ENCODE measurements at regions not wholly inside any gene's neighbourhood (a gene's known extent, or its start where the extent isn't known, plus 50 kb on each side); places are given as distances from the start of the nearest gene placed in this dataset.
"Not testable (repeated sequence)": the region's sequence is repeated elsewhere in the genome, so short reads cannot be mapped to it uniquely, and the experiment has no call there.

DNA sequence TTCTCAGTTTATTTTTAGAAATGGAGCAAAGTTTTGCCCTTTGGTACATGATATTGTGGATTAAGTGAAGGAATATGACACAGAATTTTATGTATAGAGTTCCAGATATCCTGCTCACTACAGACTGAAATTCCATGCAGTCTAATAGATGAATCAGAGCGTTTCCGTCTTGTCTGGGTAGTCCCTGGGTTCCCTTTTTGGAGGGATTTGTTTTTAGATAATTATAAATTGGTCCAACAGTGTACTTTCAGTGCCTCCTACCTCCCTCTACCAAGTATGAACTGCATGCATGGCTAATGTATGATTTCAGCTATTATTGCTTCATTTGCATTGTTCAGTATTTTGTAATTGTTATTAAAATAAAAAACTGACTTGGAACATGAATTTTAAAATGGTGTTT lies 74.4 kb downstream of the SEPTIN7 start:
- TF ChIP-seq POLR2A (IDR thresholded peaks at IDR 0.05), result no peak
- TF ChIP-seq, protein P1, sequence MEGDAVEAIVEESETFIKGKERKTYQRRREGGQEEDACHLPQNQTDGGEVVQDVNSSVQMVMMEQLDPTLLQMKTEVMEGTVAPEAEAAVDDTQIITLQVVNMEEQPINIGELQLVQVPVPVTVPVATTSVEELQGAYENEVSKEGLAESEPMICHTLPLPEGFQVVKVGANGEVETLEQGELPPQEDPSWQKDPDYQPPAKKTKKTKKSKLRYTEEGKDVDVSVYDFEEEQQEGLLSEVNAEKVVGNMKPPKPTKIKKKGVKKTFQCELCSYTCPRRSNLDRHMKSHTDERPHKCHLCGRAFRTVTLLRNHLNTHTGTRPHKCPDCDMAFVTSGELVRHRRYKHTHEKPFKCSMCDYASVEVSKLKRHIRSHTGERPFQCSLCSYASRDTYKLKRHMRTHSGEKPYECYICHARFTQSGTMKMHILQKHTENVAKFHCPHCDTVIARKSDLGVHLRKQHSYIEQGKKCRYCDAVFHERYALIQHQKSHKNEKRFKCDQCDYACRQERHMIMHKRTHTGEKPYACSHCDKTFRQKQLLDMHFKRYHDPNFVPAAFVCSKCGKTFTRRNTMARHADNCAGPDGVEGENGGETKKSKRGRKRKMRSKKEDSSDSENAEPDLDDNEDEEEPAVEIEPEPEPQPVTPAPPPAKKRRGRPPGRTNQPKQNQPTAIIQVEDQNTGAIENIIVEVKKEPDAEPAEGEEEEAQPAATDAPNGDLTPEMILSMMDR (IDR thresholded peaks at IDR 0.05), result no peak
- H3K36me3 ChIP-seq, result peaks cover 0 to 5% (median 1%) of the 10 kb centered on the region in 4 donors
- 61% methylated on average over 2 of the region's 2 CpGs for WGBS (ENCODE audit: insufficient coverage, low coverage, low lambda C conversion rate, missing lambda C conversion rate)
- no peak for DNase-seq
- peaks cover 0 to 16% (median 3%) of the 10 kb centered on the region in 4 donors for H3K4me1 ChIP-seq
- intact Hi-C loops (cut with DNase I), result no loop called here
- ATAC-seq, result no peak
- no peak overlapping the region for H3K4me3 ChIP-seq
- no peaks in the 10 kb centered on the region for H3K9me3 ChIP-seq
- no peak overlapping the region for H3K27ac ChIP-seq
- H3K27me3 ChIP-seq, result no peaks in the 10 kb centered on the region

DNA sequence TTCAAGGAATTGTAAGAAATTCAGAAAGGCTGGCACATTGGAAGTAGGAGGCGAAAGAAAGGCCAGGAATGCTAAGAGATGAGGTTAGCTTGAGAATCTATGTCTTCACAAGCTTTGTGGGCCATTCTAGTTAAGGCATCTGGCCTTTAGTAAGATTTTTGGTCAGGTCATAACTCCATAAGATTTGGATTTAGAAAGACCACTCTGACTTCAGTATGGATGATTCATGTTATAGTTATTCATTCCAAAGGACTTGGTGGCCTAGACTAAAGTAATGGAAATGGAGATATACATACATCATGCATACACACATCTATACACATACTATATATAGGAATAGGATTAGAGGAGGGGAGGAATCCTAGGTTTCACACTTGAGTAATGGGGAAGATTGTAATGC lies 77.5 kb downstream of the SEPTIN7 start:
- Histone ChIP-seq H3K4me1 (peaks cover 0 to 16% (median 3%) of the 10 kb centered on the region in 4 donors), H3K9me3 (no peaks in the 10 kb centered on the region), H3K36me3 (peaks cover 0 to 18% (median 0%) of the 10 kb centered on the region in 4 donors), H3K27ac (no peak overlapping the region), H3K4me3 (no peak overlapping the region), H3K27me3 (no peaks in the 10 kb centered on the region)
- 100% methylated on average over 1 of the region's 1 CpG for WGBS (ENCODE audit: insufficient coverage, low coverage, low lambda C conversion rate, missing lambda C conversion rate)
- DNase-seq, result no peak
- no peak for ATAC-seq
- intact Hi-C loops (cut with DNase I), result no loop called here
- TF ChIP-seq, protein P1 (IDR thresholded peaks at IDR 0.05), result no peak
- no peak for TF ChIP-seq POLR2A (IDR thresholded peaks at IDR 0.05)

DNA sequence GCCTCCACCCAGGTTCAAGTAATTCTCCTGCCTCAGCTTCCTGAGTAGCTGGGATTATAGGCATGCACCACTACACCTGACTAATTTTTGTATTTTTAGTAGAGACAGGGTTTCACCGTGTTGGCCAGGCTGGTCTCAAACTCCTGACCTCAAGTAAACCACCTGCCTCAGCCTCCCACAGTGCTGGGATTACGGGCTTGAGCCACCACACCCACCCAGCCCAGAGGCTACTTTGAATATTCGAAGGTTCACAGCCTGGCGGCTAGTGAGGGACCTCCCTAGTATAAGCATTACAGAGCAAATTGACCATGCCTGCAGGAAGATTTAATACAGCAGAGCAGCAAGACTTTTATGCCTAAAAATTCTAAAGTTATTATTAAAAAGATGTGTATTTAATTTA lies 86.6 kb downstream of the SEPTIN7 start:
- 96% methylated on average over 4 of the region's 4 CpGs for WGBS (ENCODE audit: insufficient coverage, low coverage, low lambda C conversion rate, missing lambda C conversion rate)
- intact Hi-C loops (cut with DNase I); H3K9me3 ChIP-seq; H3K4me3 ChIP-seq; H3K4me1 ChIP-seq; H3K36me3 ChIP-seq; ATAC-seq; H3K27me3 ChIP-seq; DNase-seq; H3K27ac ChIP-seq: not testable (repeated sequence)

DNA sequence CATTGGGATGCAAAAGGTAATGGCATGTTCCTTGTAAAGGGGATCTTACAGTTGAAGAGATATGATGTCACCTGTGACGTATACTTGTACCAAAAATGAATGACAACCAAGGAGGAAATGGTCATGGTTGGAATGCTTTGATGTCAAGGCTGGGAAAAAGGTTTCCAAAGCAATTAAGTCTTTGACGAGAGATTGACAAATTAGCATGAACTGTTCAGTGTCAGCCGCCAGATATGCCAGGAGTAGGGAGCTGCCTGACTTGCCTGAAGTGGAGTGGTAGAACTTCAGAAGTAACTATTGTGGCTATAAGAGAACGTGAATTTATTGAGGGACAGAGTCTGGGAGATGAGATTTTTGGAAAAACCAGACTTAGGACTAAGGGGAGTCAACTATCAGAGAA lies 88.1 kb downstream of the SEPTIN7 start:
- Histone ChIP-seq H3K27me3 (no peaks in the 10 kb centered on the region), H3K36me3 (peaks cover 0 to under 1% (median 0%) of the 10 kb centered on the region in 4 donors)
- no peak for DNase-seq

DNA sequence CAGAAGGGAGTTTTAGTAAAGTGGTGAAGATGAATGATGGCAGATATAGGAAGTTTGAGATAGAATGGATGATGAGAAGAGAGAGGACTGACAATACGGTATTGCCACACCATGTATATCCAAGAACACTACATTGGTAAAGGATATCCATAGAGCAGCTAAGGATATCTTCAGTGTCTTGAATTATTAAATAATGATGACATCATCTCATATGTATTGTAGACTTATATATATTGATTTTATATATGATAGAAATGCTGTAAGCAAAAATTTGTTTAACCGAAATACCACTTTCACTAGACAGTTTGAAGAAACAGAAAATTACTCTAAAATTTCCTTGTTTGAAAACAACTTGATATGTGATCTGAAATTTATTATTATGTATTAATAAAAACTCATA lies 89.0 kb downstream of the SEPTIN7 start:
- TF ChIP-seq POLR2A (IDR thresholded peaks at IDR 0.05), result no peak
- TF ChIP-seq, protein P1 (IDR thresholded peaks at IDR 0.05), result no peak
- intact Hi-C loops (cut with DNase I), result no loop called here
- ATAC-seq (no peak), DNase-seq (no peak)
- 96% methylated on average over 2 of the region's 2 CpGs for WGBS (ENCODE audit: insufficient coverage, low coverage, low lambda C conversion rate, missing lambda C conversion rate)
- Histone ChIP-seq H3K27ac (no peak overlapping the region), H3K9me3 (no peaks in the 10 kb centered on the region), H3K27me3 (no peaks in the 10 kb centered on the region), H3K36me3 (no peaks in the 10 kb centered on the region), H3K4me1 (no peaks in the 10 kb centered on the region), H3K4me3 (no peak overlapping the region)

More for the DNA sequence above, 88.1 kb downstream of the SEPTIN7 start:
- intact Hi-C loops (cut with DNase I), result no loop called here
- Histone ChIP-seq H3K4me3 (no peak overlapping the region), H3K9me3 (no peaks in the 10 kb centered on the region), H3K4me1 (no peaks in the 10 kb centered on the region), H3K27ac (no peak overlapping the region)
- ATAC-seq, result no peak
- 93% methylated on average over 4 of the region's 4 CpGs for WGBS (ENCODE audit: insufficient coverage, low coverage, low lambda C conversion rate, missing lambda C conversion rate)
- TF ChIP-seq, protein P1 (IDR thresholded peaks at IDR 0.05), result no peak
- TF ChIP-seq POLR2A (IDR thresholded peaks at IDR 0.05), result no peak
